MG63 (cell line): ENCODE measurements at regions not wholly inside any gene's neighbourhood (a gene's known extent, or its start where the extent isn't known, plus 50 kb on each side); places are given as distances from the start of the nearest gene placed in this dataset.

Experiments used
- DNase-seq: peaks from one replicate; pipeline ENCODE4 v3.0.0-alpha.2; 2020
- H3K27me3 ChIP-seq: fragments of 250-450 bp; sonication (Bioruptor Pico); 2 replicates; pipeline ENCODE4 v1.5.1; 2020; ENCODE audit warnings: mild to moderate bottlenecking, moderate library complexity
- H3K36me3 ChIP-seq: fragments of 250-450 bp; sonication (Bioruptor Pico); 2 replicates; pipeline ENCODE4 v1.5.1; 2020; ENCODE audit warnings: mild to moderate bottlenecking, moderate library complexity
- H3K4me3 ChIP-seq: fragments of 250-450 bp; sonication (Bioruptor Pico); 2 replicates; pipeline ENCODE4 v1.5.1; 2020; ENCODE audit warnings: mild to moderate bottlenecking, moderate library complexity
- H3K9me3 ChIP-seq: fragments of 250-450 bp; sonication (Bioruptor Pico); 2 replicates; pipeline ENCODE4 v1.5.1; 2020; ENCODE audit warnings: mild to moderate bottlenecking, moderate library complexity

DNA sequence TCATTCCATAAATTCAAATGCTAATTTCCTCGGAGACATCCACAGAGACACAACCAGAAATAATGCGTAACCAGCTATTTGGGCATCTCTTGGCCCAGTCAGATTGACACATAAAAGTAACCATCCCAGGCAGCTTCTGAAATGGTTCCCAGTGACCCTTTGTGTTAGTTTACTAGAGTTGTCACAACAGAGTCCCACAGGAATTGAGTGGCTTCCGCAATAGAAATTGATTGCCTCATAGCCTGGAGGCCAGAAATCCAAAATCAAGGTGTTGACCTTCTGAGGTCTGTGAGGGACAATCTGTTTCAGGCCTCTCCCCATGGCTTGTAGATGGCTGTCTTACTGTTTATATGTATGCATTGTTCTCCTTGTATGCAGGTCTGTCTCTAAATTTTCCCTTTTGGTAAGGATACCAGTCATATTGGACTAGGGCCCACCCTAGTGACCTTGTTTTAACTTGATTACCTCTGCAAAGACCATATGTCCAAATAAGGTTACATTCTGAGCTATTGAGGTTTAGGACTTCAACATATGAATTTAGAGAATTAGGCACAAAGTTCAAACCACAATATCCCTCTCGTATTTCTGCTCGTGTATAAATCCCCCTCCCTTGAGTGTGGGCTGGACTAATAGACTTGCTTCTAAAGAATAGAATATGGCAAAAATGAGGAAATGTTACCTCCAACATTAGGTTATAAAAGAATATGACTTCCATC, 78.2 kb upstream of the FGGY start:
- no peak for DNase-seq
- H3K27me3 ChIP-seq = no peaks in the 10 kb centered on the region
- no peak overlapping the region for H3K4me3 ChIP-seq
- H3K9me3 ChIP-seq = peaks cover 4% of the 10 kb centered on the region; the same call in 1 of the 2 replicates
- H3K36me3 ChIP-seq = no peaks in the 10 kb centered on the region

DNA sequence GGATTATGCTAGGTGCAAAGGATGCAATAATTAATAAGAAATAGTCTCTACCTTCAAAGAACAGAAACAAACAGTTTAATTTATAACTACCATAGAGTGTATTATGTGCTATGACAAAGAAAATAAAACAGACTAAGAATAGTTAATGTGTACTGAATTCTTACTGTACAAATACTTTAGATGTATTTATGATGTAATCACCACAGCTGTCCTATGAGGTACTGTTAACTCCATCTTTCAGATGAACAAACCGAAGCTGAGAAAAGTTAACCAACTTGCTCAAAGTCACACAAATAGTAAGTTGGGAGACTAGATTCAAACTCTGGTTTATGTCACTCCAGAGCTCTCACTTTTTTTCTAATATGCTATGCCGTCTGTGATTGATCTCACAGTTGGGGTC, 77.0 kb upstream of the FGGY start:
- DNase-seq = no peak
- H3K9me3 ChIP-seq = peaks cover 4% of the 10 kb centered on the region; the same call in 1 of the 2 replicates
- H3K36me3 ChIP-seq = no peaks in the 10 kb centered on the region
- H3K4me3 ChIP-seq = no peak overlapping the region
- no peaks in the 10 kb centered on the region for H3K27me3 ChIP-seq

DNA sequence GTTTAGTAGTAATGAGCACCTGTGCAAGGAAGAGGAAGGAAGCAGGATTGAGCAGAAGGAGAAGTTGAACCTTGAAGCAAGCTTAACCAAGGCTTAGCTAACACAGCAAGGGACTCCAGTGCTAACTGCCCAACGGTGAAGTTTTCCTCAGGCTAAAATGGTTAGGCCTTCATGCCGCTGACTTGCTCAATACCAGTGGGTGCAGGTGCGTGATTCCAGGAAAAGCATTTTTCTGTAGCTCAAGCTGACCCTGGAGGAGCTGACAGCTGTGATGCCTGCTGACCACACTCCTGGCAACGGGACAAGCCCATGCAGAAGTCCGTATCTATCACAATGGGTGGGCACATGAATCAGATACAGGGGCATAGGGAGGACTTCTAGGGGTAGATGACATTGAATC, 76.5 kb upstream of the FGGY start:
- no peaks in the 10 kb centered on the region for H3K36me3 ChIP-seq
- peaks cover 4% of the 10 kb centered on the region; the same call in 1 of the 2 replicates for H3K9me3 ChIP-seq
- DNase-seq = no peak
- no peaks in the 10 kb centered on the region for H3K27me3 ChIP-seq
- no peak overlapping the region for H3K4me3 ChIP-seq

DNA sequence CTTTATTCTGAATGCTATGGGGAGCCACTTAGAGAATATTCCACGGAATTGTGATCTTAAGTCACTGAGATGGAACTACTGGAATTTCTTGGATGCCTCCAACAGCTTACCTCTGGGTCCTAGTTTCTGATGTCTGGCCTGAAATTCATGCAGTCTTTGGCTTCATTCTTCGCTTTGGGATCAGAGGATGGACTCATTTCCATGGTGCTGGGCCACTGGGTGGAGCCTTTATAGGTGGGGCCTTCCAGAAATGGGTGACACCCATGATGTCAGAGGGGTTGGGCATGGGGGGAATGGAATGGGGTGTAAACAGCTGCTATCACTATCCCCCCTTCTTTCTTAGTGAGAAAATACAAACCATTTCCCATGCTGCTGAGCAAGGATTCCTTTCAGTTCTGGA, 73.7 kb upstream of the FGGY start:
- Histone ChIP-seq H3K4me3 (no peak overlapping the region), H3K27me3 (no peaks in the 10 kb centered on the region), H3K36me3 (no peaks in the 10 kb centered on the region), H3K9me3 (no peaks in the 10 kb centered on the region)
- DNase-seq = no peak

DNA sequence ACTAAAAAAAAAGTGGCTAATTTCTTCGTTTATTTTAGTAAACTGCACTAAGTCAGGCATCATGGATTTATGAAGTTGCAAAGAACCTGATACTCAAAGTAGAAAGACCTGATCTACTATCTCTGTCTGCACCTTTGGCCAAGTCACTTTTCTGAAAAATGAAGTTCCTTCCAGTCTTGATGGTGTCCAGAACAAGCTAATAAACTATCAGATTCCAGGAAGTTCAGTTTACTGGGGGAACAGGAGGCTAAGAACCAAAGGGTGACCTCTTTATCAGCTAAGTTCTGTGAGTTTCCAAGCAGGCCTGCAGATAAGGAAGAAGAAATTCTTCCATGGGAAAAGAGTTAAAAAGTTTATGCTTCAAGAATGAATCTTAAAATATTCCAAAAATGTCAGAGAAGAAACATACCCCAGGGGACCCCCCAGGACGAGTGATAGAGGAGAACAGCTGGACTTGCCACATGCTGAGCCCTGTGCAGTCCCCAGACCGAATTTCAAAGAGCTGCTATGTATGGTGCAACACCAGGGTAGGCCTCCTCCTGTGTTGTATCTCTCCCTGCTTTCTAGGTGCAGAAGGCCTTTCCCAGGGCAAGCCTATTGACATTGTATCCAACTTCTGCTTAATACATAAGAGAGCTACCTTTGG, 72.8 kb upstream of the FGGY start:
- Histone ChIP-seq H3K36me3 (no peaks in the 10 kb centered on the region), H3K4me3 (no peak overlapping the region), H3K9me3 (no peaks in the 10 kb centered on the region), H3K27me3 (no peaks in the 10 kb centered on the region)
- no peak for DNase-seq

DNA sequence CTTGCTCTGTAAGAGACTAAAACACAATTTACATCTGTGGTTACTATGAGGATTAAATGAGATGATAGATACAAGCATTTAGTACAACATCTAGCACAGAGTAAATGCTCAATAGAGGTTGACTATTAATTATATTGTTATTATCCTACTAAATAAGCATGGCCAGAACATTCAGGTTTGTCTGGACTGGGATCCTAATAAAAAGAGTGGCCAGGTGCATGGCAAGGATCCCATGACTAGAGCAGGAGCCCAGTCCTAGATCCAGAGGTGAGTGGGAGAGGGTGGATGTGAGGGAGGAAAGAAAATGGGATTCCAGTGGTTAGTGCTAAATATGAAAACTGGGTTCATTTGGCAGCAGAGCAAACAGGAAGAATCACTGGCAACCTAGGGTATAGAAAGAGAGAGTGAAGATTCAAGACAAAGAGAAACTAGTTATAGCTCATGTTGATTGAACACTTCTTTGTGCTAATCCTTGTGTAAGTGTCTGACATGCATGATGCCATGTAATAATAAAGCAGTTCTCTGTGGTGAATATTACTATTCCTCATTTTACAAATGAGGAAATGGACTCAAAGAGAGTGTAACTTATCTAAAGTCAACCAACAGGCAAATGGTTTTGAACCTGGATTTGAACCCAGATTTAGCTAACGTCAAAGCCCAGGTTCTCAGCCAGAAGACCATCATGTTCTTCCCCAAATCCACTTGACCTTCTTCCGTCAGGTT, 71.1 kb upstream of the FGGY start:
- Histone ChIP-seq H3K9me3 (no peaks in the 10 kb centered on the region), H3K4me3 (no peak overlapping the region), H3K36me3 (no peaks in the 10 kb centered on the region), H3K27me3 (no peaks in the 10 kb centered on the region)
- DNase-seq = no peak

DNA sequence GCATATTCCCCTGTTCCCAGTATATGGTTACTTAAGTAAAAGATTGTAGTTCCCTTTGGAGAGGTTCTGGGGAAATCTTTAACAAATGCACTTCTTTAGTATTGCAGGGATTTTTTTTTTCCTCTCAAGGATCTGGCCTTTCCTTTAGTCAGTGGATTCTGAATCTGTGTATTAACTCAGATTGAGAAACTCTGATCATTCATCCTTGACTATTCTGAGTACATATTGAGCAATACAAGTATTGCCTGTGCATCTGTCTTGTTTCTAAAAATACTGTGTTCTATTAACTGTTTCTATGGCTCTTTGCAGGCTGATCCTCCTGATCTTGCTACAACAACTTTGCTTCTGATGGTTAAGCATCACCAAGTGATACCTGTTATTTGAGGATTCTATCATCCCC, 67.8 kb upstream of the FGGY start:
- no peak for DNase-seq
- Histone ChIP-seq H3K4me3 (no peak overlapping the region), H3K36me3 (no peaks in the 10 kb centered on the region), H3K27me3 (no peaks in the 10 kb centered on the region), H3K9me3 (no peaks in the 10 kb centered on the region)

DNA sequence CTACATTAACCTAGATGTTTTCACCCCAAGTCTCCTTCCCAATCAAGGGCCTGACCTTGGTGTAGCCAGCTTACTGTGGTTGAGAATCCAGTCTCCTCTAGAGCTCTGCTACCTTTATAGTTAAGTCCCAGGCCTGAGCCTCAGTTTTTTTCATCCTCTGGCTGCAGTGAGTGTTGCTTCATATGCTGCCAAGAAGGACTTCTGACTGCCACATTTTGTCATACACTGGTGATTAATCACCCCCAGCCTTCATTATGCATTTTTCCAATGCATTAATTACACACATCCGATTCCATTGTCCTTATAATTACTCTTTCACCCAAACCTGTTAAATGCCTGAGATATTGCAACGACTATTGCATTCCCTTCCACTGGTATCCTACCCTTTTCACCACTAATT, 66.3 kb upstream of the FGGY start:
- DNase-seq = no peak
- Histone ChIP-seq H3K27me3 (no peaks in the 10 kb centered on the region; the same call in 1 of the 2 replicates), H3K36me3 (no peaks in the 10 kb centered on the region), H3K4me3 (no peak overlapping the region), H3K9me3 (no peaks in the 10 kb centered on the region)

DNA sequence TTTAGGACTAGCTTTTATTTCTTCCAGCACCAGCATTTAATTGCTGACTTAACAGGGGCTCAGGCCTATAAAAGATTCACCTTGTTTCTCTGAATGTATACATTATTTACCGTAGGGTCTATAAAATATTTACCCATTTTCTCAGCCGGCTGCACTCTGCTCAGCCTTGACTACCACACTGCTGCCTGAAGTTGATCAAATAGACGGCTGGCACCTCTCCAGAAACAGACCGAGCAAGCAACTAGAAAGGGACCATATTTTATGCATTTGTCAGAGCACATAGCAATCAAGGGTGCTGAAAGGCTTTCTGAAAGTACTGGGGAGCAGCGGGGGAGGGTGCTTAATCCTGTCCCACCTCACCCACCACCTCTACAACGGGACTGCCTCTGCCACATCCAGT, 64.7 kb upstream of the FGGY start:
- no peak overlapping the region for H3K4me3 ChIP-seq
- H3K36me3 ChIP-seq = no peaks in the 10 kb centered on the region
- DNase-seq = no peak
- no peaks in the 10 kb centered on the region for H3K9me3 ChIP-seq
- H3K27me3 ChIP-seq = no peaks in the 10 kb centered on the region; the same call in 1 of the 2 replicates

DNA sequence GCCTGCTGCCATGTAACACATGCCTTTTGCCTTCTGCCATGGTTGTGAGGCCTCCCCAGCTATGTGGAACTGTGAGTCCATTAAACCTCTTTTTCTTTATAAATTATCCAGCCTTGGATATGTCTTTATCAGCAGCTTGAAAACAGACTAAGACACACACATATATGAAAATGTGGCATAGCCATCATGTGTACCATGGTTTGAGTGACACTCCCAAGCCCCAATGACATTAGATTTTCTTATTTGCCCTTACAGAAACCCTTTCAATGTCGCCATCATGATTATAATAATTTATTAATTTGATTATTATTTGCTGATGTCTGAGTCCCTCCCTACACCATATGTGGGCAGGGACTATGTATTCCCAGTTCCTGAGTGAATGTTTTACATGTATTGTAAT, 63.5 kb upstream of the FGGY start:
- Histone ChIP-seq H3K9me3 (no peaks in the 10 kb centered on the region), H3K27me3 (no peaks in the 10 kb centered on the region; the same call in 1 of the 2 replicates), H3K36me3 (no peaks in the 10 kb centered on the region), H3K4me3 (no peak overlapping the region)
- no peak for DNase-seq

DNA sequence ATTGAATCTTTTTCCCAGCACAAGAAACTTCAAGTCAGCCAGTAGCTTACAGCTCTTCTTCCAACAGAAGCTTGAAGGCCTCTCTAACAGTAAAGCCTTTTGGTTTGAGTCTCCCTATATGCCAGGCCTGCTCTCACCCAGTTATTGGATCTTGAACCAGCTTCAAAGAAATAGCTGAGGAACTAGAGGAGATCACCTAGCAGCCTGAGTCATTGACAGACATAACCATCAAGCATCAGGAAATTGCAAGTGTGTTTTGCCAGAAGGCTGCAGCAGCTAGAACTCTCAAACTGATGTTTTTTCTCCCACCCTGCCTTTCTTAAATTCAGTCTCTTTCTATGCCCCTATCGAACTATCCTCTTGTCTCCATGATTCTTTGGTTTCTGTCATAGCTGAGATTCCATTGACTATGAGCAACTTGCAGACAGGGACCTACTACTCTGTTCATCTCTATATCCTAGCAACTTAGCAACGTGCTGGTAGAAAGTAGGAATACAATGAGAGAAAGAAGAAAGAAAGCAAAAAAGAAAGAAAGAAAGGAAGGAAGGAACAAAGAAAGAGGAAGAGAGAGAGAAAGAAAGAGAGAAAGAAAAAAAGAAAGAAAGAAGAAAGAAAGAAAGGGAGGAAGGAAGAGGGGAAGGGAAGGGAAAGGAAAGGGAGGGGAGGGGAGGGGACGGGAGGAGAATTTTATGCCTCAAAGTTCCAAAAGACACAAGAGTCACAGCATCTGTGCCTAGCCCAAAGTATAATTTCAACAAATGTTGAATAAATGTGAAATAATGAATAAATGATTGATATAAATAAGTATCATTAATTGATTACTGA, 60.0 kb upstream of the FGGY start:
- no peaks in the 10 kb centered on the region for H3K36me3 ChIP-seq
- no peak overlapping the region for H3K4me3 ChIP-seq
- H3K9me3 ChIP-seq = no peaks in the 10 kb centered on the region
- DNase-seq = no peak
- H3K27me3 ChIP-seq = no peaks in the 10 kb centered on the region; the same call in 1 of the 2 replicates

DNA sequence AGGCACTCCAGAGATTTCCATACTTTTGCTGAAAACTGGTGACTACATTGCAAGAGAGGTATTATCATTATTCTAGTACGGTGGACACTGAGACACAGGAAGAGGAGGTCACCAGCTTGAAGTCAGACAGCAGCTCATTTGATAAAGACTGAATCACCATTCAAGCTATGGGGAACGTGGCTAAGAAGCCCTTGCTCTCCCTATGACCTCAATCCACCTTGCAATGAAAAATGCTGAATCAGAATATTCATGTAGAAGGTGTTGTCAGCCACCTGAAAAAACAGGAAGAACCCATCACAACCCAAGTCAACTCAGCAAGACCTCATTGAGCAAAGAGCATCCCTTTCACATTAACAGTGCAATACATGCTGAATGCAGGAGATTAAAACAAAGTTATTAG, 59.0 kb upstream of the FGGY start:
- Histone ChIP-seq H3K9me3 (no peaks in the 10 kb centered on the region), H3K27me3 (no peaks in the 10 kb centered on the region; the same call in 1 of the 2 replicates), H3K36me3 (no peaks in the 10 kb centered on the region), H3K4me3 (no peak overlapping the region)
- no peak for DNase-seq

DNA sequence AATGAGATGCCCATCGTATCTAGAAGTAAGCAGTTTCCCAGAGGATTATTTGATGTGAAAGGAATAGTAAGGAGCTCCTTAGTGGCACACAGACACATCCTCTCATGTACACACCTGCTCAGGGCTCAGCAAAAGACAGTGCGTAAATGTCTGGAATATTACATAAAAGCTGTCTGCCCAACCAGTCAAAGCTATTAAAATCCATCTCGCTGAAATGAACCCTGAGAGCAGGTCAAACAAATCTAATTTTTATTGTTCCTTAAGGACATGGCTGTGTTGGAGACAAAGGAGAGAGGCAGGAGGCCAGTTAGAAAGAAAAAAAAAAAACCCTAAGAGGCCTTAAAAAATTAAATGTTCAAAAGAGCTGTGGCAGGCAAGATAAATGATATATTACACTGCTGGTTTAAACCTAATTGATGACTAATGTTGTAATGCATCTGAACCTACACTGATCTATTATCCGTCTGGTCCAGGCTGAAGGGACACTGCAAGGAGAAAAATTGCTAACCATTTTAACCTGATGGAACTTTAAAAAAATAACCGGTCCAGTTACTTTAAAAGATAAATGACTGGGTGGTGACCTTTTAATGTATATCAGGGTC, 58.5 kb upstream of the FGGY start:
- no peak for DNase-seq
- no peak overlapping the region for H3K4me3 ChIP-seq
- H3K36me3 ChIP-seq = no peaks in the 10 kb centered on the region
- H3K27me3 ChIP-seq = no peaks in the 10 kb centered on the region; the same call in 1 of the 2 replicates
- H3K9me3 ChIP-seq = no peaks in the 10 kb centered on the region

DNA sequence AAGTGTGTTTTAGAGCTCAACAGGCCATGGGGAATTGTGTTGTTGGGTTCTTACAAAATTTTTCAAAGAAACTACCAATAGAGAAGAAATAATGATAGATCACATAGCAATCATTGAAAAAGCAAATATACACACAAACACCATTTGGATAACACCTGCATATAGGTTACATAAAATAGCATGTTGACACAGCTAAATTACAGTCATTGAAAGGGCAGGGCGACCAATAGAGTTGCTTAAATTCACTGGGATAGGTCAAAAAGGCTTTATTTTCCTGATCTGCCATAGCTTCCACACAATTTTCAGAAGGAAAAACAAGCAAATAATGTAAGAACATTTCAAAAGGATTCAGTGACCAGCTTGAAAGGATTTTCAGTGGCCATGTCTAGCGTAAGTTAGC, 57.9 kb upstream of the FGGY start:
- H3K9me3 ChIP-seq = no peaks in the 10 kb centered on the region
- DNase-seq = no peak
- no peaks in the 10 kb centered on the region for H3K36me3 ChIP-seq
- H3K4me3 ChIP-seq = no peak overlapping the region
- no peaks in the 10 kb centered on the region; the same call in 1 of the 2 replicates for H3K27me3 ChIP-seq

DNA sequence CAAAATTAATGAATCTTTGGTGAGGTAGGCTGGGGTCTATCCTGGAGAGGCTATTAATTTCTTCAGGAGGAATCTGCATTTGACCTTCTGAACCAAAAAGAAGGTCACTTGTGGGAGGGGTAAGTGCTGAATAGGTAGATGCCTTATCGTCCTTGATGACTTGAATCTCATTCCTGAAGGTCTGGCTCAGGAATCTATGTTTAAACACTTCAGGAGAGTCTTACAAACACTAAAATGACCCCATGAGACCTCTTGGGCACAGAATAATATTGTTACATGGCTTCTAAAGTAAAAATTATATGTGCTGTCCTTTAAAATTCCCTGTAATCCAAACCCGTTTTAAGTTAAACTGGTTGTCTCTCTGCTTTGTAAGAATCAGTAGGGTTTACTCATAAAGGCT, 55.0 kb upstream of the FGGY start:
- H3K4me3 ChIP-seq = no peak overlapping the region
- H3K27me3 ChIP-seq = no peaks in the 10 kb centered on the region
- no peak for DNase-seq
- no peaks in the 10 kb centered on the region for H3K9me3 ChIP-seq
- H3K36me3 ChIP-seq = no peaks in the 10 kb centered on the region

DNA sequence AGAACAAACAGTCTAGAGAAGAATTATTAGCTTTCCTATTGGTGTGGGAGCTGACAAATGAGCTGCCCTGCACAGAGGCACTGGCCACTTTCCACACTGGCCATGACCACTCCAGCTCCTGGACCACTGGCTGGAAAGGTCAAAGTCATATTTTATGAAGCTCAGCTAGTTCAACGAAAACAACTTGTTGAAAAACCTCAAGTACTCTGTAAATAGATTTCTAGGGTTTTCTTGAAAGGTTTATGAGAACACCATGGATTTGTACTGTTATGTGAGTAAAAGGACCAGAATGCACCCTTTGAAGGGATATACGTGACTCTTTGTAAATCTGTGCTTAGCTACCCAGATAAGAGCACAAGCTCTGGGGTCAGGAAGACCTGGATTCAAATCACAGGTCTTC, 54.5 kb upstream of the FGGY start:
- no peaks in the 10 kb centered on the region for H3K36me3 ChIP-seq
- H3K9me3 ChIP-seq = no peaks in the 10 kb centered on the region
- no peak overlapping the region for H3K4me3 ChIP-seq
- DNase-seq = no peak
- no peaks in the 10 kb centered on the region for H3K27me3 ChIP-seq
